ENCODE measurements at regions not wholly inside any gene's neighbourhood (a gene's known extent, or its start where the extent isn't known, plus 50 kb on each side); places are given as distances from the start of the nearest gene placed in this dataset.
"Not testable (repeated sequence)": the region's sequence is repeated elsewhere in the genome, so short reads cannot be mapped to it uniquely, and the experiment has no call there.

- not testable (repeated sequence) for TF ChIP-seq CTCF (conservative IDR thresholded peaks at IDR 0.05; ENCODE audit: low read length); EZH2phosphoT487 (IDR thresholded peaks at IDR 0.05; ENCODE audit: borderline replicate concordance)
These were observed 504.1 kb downstream of the HTR1B start for GRCh38 chr6:76959177-76959576.
